K562 (cell line): ENCODE measurements at regions not wholly inside any gene's neighbourhood (a gene's known extent, or its start where the extent isn't known, plus 50 kb on each side); places are given as distances from the start of the nearest gene placed in this dataset.

Source experiments
- ATAC-seq: fragments of 200-7000 bp; cut with Tn5 transposase; 3 replicates; pipeline ENCODE4 v1.9.1; 2020; ENCODE audit warnings: moderate library complexity
- BruUV-seq: library from RNA; stranded (reverse); fragments of 400-500 nt; replicated peaks from 2 replicates; lab custom pipeline; 2021; lab: Mats Ljungman, UMichigan
- CTCF ChIA-PET: fragments of 300-600 bp; formaldehyde crosslinking; extraction: SDS; loops from one replicate; lab custom pipeline; 2021; ENCODE audit warnings: low intra/inter-chr PET ratio; lab: Yijun Ruan, JAX
- POLR2A ChIA-PET: fragments of 300-600, 350-650 bp; sonication (Branson Sonifier 250); formaldehyde crosslinking; extraction: SDS; loops from one replicate; lab custom pipeline; 2021; ENCODE audit warnings: antibody characterized with exemption, inconsistent platforms; lab: Yijun Ruan, JAX
- DNase-seq, 4 experiments: peaks; one replicate each; pipeline versions ENCODE4 v3.0.0 to v3.0.0-alpha.2; 2011 to 2018; ENCODE audit warnings: low spot score in 3 of 4, mixed read lengths in 3 of 4; ENCODE audit errors: extremely low read depth in 1 of 4
- FAIRE-seq: peaks from 2 replicates; lab custom pipeline; 2011; peaks lifted over from hg19 to GRCh38; lab: Jason Lieb, UNC
- H2AFZ ChIP-seq: 2 replicates; pipeline ENCODE4 v1.6.0; 2011; ENCODE audit warnings: low read depth, low read length, control low read depth, inconsistent platforms
- H3K27ac ChIP-seq: fragments of 200-600 bp; 3 replicates; pipeline ENCODE4 v1.8.0; 2011; ENCODE audit warnings: low read depth, mild to moderate bottlenecking, control low read depth, inconsistent platforms, low read length, moderate library complexity, mixed read lengths; ENCODE audit errors: extremely low read depth
- H3K27me3 ChIP-seq, 2 experiments: fragments of 300-600 bp in 1 of 2; 2 replicates in 1 of 2; 3 replicates in 1 of 2; pipeline versions ENCODE4 v1.6.0 to v1.8.0; 2011; ENCODE audit warnings: inconsistent platforms in 2 of 2, low read length in 2 of 2, mild to moderate bottlenecking in 1 of 2, mixed read lengths in 1 of 2, moderate library complexity in 1 of 2; ENCODE audit not compliant: control insufficient read depth in 2 of 2, insufficient read depth in 2 of 2
- H3K36me3 ChIP-seq: fragments of 300-600 bp; 3 replicates; pipeline ENCODE4 v1.8.0; 2011; ENCODE audit warnings: mild to moderate bottlenecking, low read length, inconsistent platforms; ENCODE audit not compliant: control insufficient read depth, insufficient read depth
- H3K4me1 ChIP-seq, 2 experiments: fragments of 200-600 bp in 1 of 2; replicated peaks in 1 of 2; 2 replicates in 1 of 2; 3 replicates in 1 of 2; pipeline versions ENCODE4 v1.5.1 to v1.8.0; 2011; ENCODE audit warnings: inconsistent platforms in 2 of 2, low read length in 2 of 2, mild to moderate bottlenecking in 1 of 2, mixed read lengths in 1 of 2, moderate library complexity in 1 of 2; ENCODE audit not compliant: control insufficient read depth in 2 of 2, insufficient read depth in 2 of 2
- H3K4me2 ChIP-seq: 2 replicates; pipeline ENCODE4 v1.6.1; 2011; ENCODE audit warnings: low read length, control low read depth, inconsistent platforms, mixed read lengths; ENCODE audit not compliant: insufficient read depth
- H3K4me3 ChIP-seq: fragments of 200-600 bp; sonication (generic), shearing (Covaris generic); 2 replicates; pipeline ENCODE4 v1.5.1; 2016; ENCODE audit warnings: control low read depth, inconsistent platforms
- H3K79me2 ChIP-seq: fragments of 200-600 bp; 3 replicates; pipeline ENCODE4 v1.8.0; 2011; ENCODE audit warnings: low read length, inconsistent platforms; ENCODE audit not compliant: control insufficient read depth, insufficient read depth
- H3K9ac ChIP-seq, 2 experiments: 2 replicates each; pipeline versions ENCODE4 v1.6.0 to v1.6.1; 2011; ENCODE audit warnings: low read depth in 2 of 2, low read length in 2 of 2, control low read depth in 1 of 2, inconsistent platforms in 1 of 2, mild to moderate bottlenecking in 1 of 2, mixed read lengths in 1 of 2; ENCODE audit not compliant: insufficient read depth in 1 of 2
- H3K9me1 ChIP-seq: one replicate; pipeline ENCODE4 v1.6.0; 2011; ENCODE audit warnings: inconsistent platforms, mild to moderate bottlenecking, low read length, moderate library complexity; ENCODE audit not compliant: control insufficient read depth, insufficient read depth
- H3K9me3 ChIP-seq: replicated peaks from 2 replicates; pipeline ENCODE4 v1.5.1; 2011; ENCODE audit warnings: low read depth, low read length, inconsistent platforms; ENCODE audit not compliant: control insufficient read depth, insufficient read depth
- H4K20me1 ChIP-seq: replicated peaks from 2 replicates; pipeline ENCODE4 v1.6.1; 2011; ENCODE audit warnings: low read length, inconsistent platforms, mixed read lengths; ENCODE audit not compliant: control insufficient read depth, insufficient read depth
- KDM4B ChIP-seq, 2 experiments: fragments of 450-650 bp in 1 of 2; sonication (generic) in 1 of 2; IDR thresholded peaks; 2 replicates each; pipeline ENCODE4 v1.6.1; 2016 to 2017; ENCODE audit warnings: borderline replicate concordance in 2 of 2, antibody characterized with exemption in 1 of 2, low read depth in 1 of 2, mild to moderate bottlenecking in 1 of 2
- RAD21 ChIP-seq, 2 experiments: fragments of 250-450 bp in 1 of 2; fragments of 450-650 bp in 1 of 2; sonication (Bioruptor Pico) in 1 of 2; formaldehyde crosslinking in 1 of 2; IDR thresholded peaks in 1 of 2; conservative IDR thresholded peaks in 1 of 2; 2 replicates each; pipeline versions ENCODE4 v1.4.0 to v1.8.0; 2020 to 2022; ENCODE audit warnings: mild to moderate bottlenecking in 2 of 2, moderate library complexity in 1 of 2
- SOX6 ChIP-seq: fragments of 450-650 bp; IDR thresholded peaks from 2 replicates; pipeline ENCODE4 v1.6.1; 2014; ENCODE audit warnings: mild to moderate bottlenecking
- ZNF24 ChIP-seq: fragments of 450-650 bp; IDR thresholded peaks from 2 replicates; pipeline ENCODE4 v1.6.1; 2016
- WGBS: fragments of 100-300 bp; shearing (Covaris generic); methylation state at CpG from one replicate; pipeline ENCODE4 v1.1.6; 2016; ENCODE audit warnings: low coverage, mixed read lengths; ENCODE audit not compliant: insufficient coverage; ENCODE audit errors: missing lambda C conversion rate; 5-methylcytosine and 5-hydroxymethylcytosine counted together
- in situ Hi-C: fragments of 300-500 bp; cut with MboI; formaldehyde crosslinking; loops from 4 replicates; pipeline ENCODE4 v1.15.0; 2018; ENCODE audit warnings: inconsistent platforms, mixed read lengths
- intact Hi-C: fragments of 100-400 bp; cut with micrococcal nuclease; formaldehyde crosslinking; loops from 2 replicates; pipeline ENCODE4 v1.14.2; 2022
- TF ChIP-seq, protein P1 (sequence below), 3 experiments: IDR thresholded peaks in 2 of 3; conservative IDR thresholded peaks in 1 of 3; 2 replicates each; pipeline ENCODE4 v1.5.1; 2011 to 2012; ENCODE audit warnings: low read length in 3 of 3, mild to moderate bottlenecking in 3 of 3, control low read depth in 2 of 3, improper control_type of control experiment in 1 of 3, inconsistent platforms in 1 of 3, low read depth in 1 of 3, mixed read lengths in 1 of 3, moderate library complexity in 1 of 3; ENCODE audit not compliant: insufficient read depth in 2 of 3
- TF ChIP-seq, protein P2 (sequence below): fragments of 250-450 bp; sonication (Bioruptor Pico); IDR thresholded peaks from 2 replicates; pipeline ENCODE4 v1.8.0; 2021; ENCODE audit warnings: moderate library complexity, mild to moderate bottlenecking, inconsistent platforms

DNA sequence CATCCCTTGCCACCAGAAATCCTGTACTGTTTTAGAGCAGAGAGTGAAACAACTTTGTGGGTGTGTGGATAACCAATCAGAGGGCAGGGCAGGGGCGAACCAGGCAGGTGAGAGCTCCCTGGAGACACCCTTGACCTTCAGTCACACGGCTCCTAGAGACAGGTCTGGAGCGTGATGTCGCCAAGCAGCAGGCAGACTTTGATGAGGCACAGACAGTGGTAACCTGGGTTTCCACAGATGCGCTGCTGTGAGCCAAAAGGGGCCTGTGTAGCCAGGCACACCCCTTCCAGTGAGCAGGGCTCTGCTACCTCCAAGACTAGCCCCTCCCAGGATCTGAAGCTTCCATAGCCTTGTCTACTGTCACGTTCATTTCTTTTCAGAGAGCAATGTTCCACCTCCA is 317.8 kb upstream of the ADCY2 start:
- intact Hi-C loops: no loop called here
- no peak for DNase-seq
- 0% methylated on average over 6 of the region's 6 CpGs for WGBS
- ATAC-seq: no peak
- Histone ChIP-seq H3K4me2 (no peak overlapping the region), H3K79me2 (no peaks in the 10 kb centered on the region), H2AFZ (no peak overlapping the region), H3K4me3 (no peak overlapping the region), H3K27me3 (no peaks in the 10 kb centered on the region), H3K4me1 (no peaks in the 10 kb centered on the region), H3K9me3 (no peaks in the 10 kb centered on the region), H3K27ac (no peak overlapping the region), H3K9ac (no peak overlapping the region), H3K9me1 (no peaks in the 10 kb centered on the region), H3K36me3 (no peaks in the 10 kb centered on the region), H4K20me1 (no peaks in the 10 kb centered on the region)
- FAIRE-seq: no peak
- CTCF ChIA-PET: no interaction called here
- TF ChIP-seq SOX6: no peak
- no TSS peak for BruUV-seq
- in situ Hi-C loops: no loop called here
- POLR2A ChIA-PET: no interaction called here

DNA sequence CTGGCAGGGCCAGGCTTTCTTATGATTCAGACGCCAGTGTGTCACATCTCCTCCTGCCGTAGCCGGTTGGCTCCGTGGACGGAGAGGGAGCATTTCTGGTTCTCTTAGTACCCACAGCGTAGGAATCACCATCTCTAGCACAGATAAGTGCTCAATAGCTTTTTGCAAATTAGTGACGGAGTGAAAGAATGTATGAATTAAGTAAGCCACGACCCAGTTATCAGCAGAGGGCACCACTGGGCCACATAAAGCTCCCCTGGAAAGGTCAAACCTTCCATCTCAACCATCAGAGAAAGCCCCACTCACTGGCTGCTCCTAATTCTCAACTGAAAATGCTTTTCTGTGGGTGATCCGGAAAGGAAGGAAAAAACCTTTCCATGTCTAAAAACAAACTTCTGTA is 317.0 kb upstream of the ADCY2 start:
- peak in 1 of 4 experiments; percentile 12 for DNase-seq
- Histone ChIP-seq H3K9me1 (no peaks in the 10 kb centered on the region), H3K9me3 (no peaks in the 10 kb centered on the region), H3K4me2 (no peak overlapping the region), H3K27ac (no peak overlapping the region), H3K79me2 (no peaks in the 10 kb centered on the region), H3K9ac (no peak overlapping the region), H3K4me3 (no peak overlapping the region), H3K4me1 (no peaks in the 10 kb centered on the region), H3K27me3 (no peaks in the 10 kb centered on the region), H3K36me3 (no peaks in the 10 kb centered on the region), H4K20me1 (no peaks in the 10 kb centered on the region), H2AFZ (no peak overlapping the region)
- TF ChIP-seq, protein P1, sequence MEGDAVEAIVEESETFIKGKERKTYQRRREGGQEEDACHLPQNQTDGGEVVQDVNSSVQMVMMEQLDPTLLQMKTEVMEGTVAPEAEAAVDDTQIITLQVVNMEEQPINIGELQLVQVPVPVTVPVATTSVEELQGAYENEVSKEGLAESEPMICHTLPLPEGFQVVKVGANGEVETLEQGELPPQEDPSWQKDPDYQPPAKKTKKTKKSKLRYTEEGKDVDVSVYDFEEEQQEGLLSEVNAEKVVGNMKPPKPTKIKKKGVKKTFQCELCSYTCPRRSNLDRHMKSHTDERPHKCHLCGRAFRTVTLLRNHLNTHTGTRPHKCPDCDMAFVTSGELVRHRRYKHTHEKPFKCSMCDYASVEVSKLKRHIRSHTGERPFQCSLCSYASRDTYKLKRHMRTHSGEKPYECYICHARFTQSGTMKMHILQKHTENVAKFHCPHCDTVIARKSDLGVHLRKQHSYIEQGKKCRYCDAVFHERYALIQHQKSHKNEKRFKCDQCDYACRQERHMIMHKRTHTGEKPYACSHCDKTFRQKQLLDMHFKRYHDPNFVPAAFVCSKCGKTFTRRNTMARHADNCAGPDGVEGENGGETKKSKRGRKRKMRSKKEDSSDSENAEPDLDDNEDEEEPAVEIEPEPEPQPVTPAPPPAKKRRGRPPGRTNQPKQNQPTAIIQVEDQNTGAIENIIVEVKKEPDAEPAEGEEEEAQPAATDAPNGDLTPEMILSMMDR (IDR thresholded peaks at IDR 0.05 in 2 of 3, conservative IDR thresholded peaks at IDR 0.05 in 1 of 3; ENCODE audit: insufficient read depth in 2 of 3, low read depth in 1 of 3, low read length in 3 of 3): peak in 2 of 3 experiments; percentile 32 to 44; a peak in 2 of 6 replicates
- peak in 1 of 2 experiments; percentile 26; a peak in 2 of 4 replicates for TF ChIP-seq RAD21 (CRISPR knock-in tag; conservative IDR thresholded peaks at IDR 0.05 in 1 of 2, IDR thresholded peaks at IDR 0.05 in 1 of 2)
- no peak for TF ChIP-seq KDM4B (IDR thresholded peaks at IDR 0.05; ENCODE audit: borderline replicate concordance in 2 of 2, low read depth in 1 of 2)
- TF ChIP-seq ZNF24: peak; percentile 80
- TF ChIP-seq, protein P2, sequence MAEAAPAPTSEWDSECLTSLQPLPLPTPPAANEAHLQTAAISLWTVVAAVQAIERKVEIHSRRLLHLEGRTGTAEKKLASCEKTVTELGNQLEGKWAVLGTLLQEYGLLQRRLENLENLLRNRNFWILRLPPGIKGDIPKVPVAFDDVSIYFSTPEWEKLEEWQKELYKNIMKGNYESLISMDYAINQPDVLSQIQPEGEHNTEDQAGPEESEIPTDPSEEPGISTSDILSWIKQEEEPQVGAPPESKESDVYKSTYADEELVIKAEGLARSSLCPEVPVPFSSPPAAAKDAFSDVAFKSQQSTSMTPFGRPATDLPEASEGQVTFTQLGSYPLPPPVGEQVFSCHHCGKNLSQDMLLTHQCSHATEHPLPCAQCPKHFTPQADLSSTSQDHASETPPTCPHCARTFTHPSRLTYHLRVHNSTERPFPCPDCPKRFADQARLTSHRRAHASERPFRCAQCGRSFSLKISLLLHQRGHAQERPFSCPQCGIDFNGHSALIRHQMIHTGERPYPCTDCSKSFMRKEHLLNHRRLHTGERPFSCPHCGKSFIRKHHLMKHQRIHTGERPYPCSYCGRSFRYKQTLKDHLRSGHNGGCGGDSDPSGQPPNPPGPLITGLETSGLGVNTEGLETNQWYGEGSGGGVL (CRISPR knock-in tag): no peak
- FAIRE-seq: no peak
- ATAC-seq: peak; percentile 65
- CTCF ChIA-PET: interaction anchor here (0.5 kb wide), 1 partner anchor 404 kb away, joined by 3 read pairs; no protein-coding TSS in a partner anchor
- in situ Hi-C loops (no loop called here), intact Hi-C loops (no loop called here)
- WGBS: under 1% methylated on average over 9 of the region's 9 CpGs
- POLR2A ChIA-PET: interaction anchor here (0.8 to 1.2 kb wide), 2 partner anchors 15 to 24 kb away, joined by 3 to 4 read pairs; no protein-coding TSS in a partner anchor
- BruUV-seq: no TSS peak
